ENCODE measurements at regions not wholly inside any gene's neighbourhood (a gene's known extent, or its start where the extent isn't known, plus 50 kb on each side); places are given as distances from the start of the nearest gene placed in this dataset.
A peak's percentile ranks its signal among the peaks of the same experiment; 100 is the strongest.

- no peak for DNase-seq (ENCODE audit: low read depth)
Measured at GRCh38 chr11:27771516-27771915, 71.3 kb upstream of the BDNF start.

- no peak for DNase-seq (ENCODE audit: low read depth)
Measured at GRCh38 chr11:27770576-27770975, 70.3 kb upstream of the BDNF start.

GRCh38 chr11:27763736-27764135 lies 63.5 kb upstream of the BDNF start:
- no peak for DNase-seq (ENCODE audit: low read depth)

- no peak for DNase-seq (ENCODE audit: low read depth)
Measured at GRCh38 chr11:27761356-27761755, 61.1 kb upstream of the BDNF start.

GRCh38 chr11:27757953-27758352 lies 57.7 kb upstream of the BDNF start:
- DNase-seq (ENCODE audit: low read depth) = peak; percentile 61

- DNase-seq (ENCODE audit: low read depth) = no peak
Measured at GRCh38 chr11:27754035-27755017, 54.1 kb upstream of the BDNF start.

All from GM04503 (cell line).